HL-60 (cell line): ENCODE measurements at regions not wholly inside any gene's neighbourhood (a gene's known extent, or its start where the extent isn't known, plus 50 kb on each side); places are given as distances from the start of the nearest gene placed in this dataset.

ENCODE experiments used
- GABPA ChIP-seq: IDR thresholded peaks from 2 replicates; pipeline ENCODE4 v1.6.1; 2012; ENCODE audit warnings: low read depth
- POLR2AphosphoS5 ChIP-seq: IDR thresholded peaks from 2 replicates; pipeline ENCODE4 v1.6.1; 2012; ENCODE audit warnings: low read depth
- TF ChIP-seq, protein P1 (sequence below): IDR thresholded peaks from one replicate; pipeline ENCODE4 v1.5.1; 2011; ENCODE audit warnings: low read length, control low read depth, inconsistent platforms; ENCODE audit not compliant: insufficient read depth

DNA sequence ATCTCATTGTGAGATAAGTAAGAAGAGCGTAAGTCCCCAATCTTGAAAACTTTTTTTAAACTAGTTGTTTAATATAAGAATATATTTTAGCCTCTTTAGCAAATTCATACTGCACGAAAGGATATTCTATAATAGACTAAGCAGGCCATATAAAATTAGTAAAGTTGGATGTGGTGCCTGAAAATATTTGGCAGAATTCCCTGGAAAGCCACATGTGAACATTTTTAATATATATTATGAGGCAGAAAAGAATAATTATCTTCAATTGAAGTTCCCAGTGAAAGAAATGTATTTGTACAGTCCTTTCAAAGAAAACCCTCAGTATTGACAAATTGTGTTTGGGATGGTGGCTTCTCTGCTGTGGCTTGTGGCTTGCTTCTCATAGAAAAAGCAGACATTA lies 237.5 kb upstream of the JAG1 start:
- no peak for TF ChIP-seq POLR2AphosphoS5
- TF ChIP-seq, protein P1, sequence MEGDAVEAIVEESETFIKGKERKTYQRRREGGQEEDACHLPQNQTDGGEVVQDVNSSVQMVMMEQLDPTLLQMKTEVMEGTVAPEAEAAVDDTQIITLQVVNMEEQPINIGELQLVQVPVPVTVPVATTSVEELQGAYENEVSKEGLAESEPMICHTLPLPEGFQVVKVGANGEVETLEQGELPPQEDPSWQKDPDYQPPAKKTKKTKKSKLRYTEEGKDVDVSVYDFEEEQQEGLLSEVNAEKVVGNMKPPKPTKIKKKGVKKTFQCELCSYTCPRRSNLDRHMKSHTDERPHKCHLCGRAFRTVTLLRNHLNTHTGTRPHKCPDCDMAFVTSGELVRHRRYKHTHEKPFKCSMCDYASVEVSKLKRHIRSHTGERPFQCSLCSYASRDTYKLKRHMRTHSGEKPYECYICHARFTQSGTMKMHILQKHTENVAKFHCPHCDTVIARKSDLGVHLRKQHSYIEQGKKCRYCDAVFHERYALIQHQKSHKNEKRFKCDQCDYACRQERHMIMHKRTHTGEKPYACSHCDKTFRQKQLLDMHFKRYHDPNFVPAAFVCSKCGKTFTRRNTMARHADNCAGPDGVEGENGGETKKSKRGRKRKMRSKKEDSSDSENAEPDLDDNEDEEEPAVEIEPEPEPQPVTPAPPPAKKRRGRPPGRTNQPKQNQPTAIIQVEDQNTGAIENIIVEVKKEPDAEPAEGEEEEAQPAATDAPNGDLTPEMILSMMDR: no peak
- TF ChIP-seq GABPA: no peak
